GM12878 (cell line): ENCODE measurements at regions not wholly inside any gene's neighbourhood (a gene's known extent, or its start where the extent isn't known, plus 50 kb on each side); places are given as distances from the start of the nearest gene placed in this dataset.

ENCODE experiments used
- ATAC-seq: fragments of 200-7000 bp; cut with Tn5 transposase; 3 replicates; pipeline ENCODE4 v1.9.1; 2020; ENCODE audit warnings: mild to moderate bottlenecking, moderate library complexity
- BruUV-seq: library from RNA; stranded (reverse); fragments of 400-500 nt; replicated peaks from 2 replicates; lab custom pipeline; 2021; lab: Mats Ljungman, UMichigan
- CTCF ChIA-PET: fragments of 300-600 bp; sonication (Branson Sonifier 250); formaldehyde crosslinking; extraction: SDS; loops from one replicate; lab custom pipeline; 2021; ENCODE audit warnings: inconsistent platforms; lab: Yijun Ruan, JAX
- POLR2A ChIA-PET: fragments of 350-600 bp; formaldehyde crosslinking; extraction: SDS; loops from one replicate; lab custom pipeline; 2021; ENCODE audit warnings: inconsistent platforms; lab: Charles Lee
- RAD21 ChIA-PET: fragments of 300-600 bp; sonication (Branson Sonifier 250); formaldehyde crosslinking; loops from one replicate; lab custom pipeline; 2023; ENCODE audit warnings: antibody characterized with exemption; ENCODE audit not compliant: unreplicated experiment; lab: Charles Lee
- SMC1A ChIA-PET: fragments of 300-600 bp; sonication (Branson Sonifier 250); formaldehyde crosslinking; loops from one replicate; lab custom pipeline; 2023; ENCODE audit not compliant: unreplicated experiment, uncharacterized antibody; lab: Charles Lee
- DNase-seq: peaks from one replicate; pipeline ENCODE4 v3.0.0-alpha.2; 2011; ENCODE audit warnings: low read depth, low spot score
- FAIRE-seq: peaks from 3 replicates; lab custom pipeline; 2011; peaks lifted over from hg19 to GRCh38; lab: Jason Lieb, UNC
- H2AFZ ChIP-seq: 2 replicates; pipeline ENCODE4 v1.6.0; 2011; ENCODE audit warnings: low read depth, low read length, control low read depth; ENCODE audit not compliant: control insufficient read depth
- H3K27ac ChIP-seq: 2 replicates; pipeline ENCODE4 v1.5.1; 2011; ENCODE audit warnings: control low read depth; ENCODE audit not compliant: control insufficient read depth, insufficient read depth
- H3K27me3 ChIP-seq, 2 experiments: replicated peaks in 1 of 2; 2 replicates each; pipeline versions ENCODE4 v1.6.0 to v1.6.1; 2011; ENCODE audit warnings: low read length in 1 of 2; ENCODE audit not compliant: control insufficient read depth in 2 of 2, insufficient read depth in 2 of 2
- H3K36me3 ChIP-seq, 2 experiments: 2 replicates each; pipeline ENCODE4 v1.5.1; 2011; ENCODE audit warnings: low read length in 1 of 2; ENCODE audit not compliant: control insufficient read depth in 2 of 2, insufficient read depth in 2 of 2
- H3K4me1 ChIP-seq: 2 replicates; pipeline ENCODE4 v1.6.1; 2011; ENCODE audit warnings: mild to moderate bottlenecking, low read length, moderate library complexity, mixed read lengths; ENCODE audit not compliant: control insufficient read depth, insufficient read depth
- H3K4me2 ChIP-seq: 2 replicates; pipeline ENCODE4 v1.6.0; 2011; ENCODE audit warnings: control low read depth; ENCODE audit not compliant: control insufficient read depth, insufficient read depth
- H3K4me3 ChIP-seq: fragments of 200-600 bp; sonication (generic); 2 replicates; pipeline ENCODE4 v1.5.1; 2016
- H3K79me2 ChIP-seq: 2 replicates; pipeline ENCODE4 v1.6.0; 2011; ENCODE audit warnings: low read length; ENCODE audit not compliant: control insufficient read depth, insufficient read depth
- H3K9ac ChIP-seq: 2 replicates; pipeline ENCODE4 v1.8.0; 2011; ENCODE audit warnings: low read length, control low read depth, mixed read lengths; ENCODE audit not compliant: control insufficient read depth, insufficient read depth
- H3K9me3 ChIP-seq: replicated peaks from 3 replicates; pipeline ENCODE4 v1.5.1; 2011; ENCODE audit warnings: mild to moderate bottlenecking, low read length; ENCODE audit not compliant: control insufficient read depth, insufficient read depth
- H4K20me1 ChIP-seq: 2 replicates; pipeline ENCODE4 v1.6.0; 2011; ENCODE audit not compliant: control insufficient read depth, insufficient read depth
- ESRRA ChIP-seq: IDR thresholded peaks from 2 replicates; pipeline ENCODE4 v1.6.1; 2012; ENCODE audit warnings: mild to moderate bottlenecking, low read length, improper control_type of control experiment
- IKZF1 ChIP-seq: fragments of 450-650 bp; conservative IDR thresholded peaks from 2 replicates; pipeline ENCODE4 v1.6.1; 2017; ENCODE audit warnings: antibody characterized with exemption, mild to moderate bottlenecking
- MEF2B ChIP-seq: fragments of 450-650 bp; IDR thresholded peaks from 2 replicates; pipeline ENCODE4 v1.6.1; 2018; ENCODE audit warnings: mild to moderate bottlenecking, moderate library complexity; ENCODE audit not compliant: partially characterized antibody, poor library complexity, severe bottlenecking
- NR2F1 ChIP-seq: fragments of 450-650 bp; conservative IDR thresholded peaks from 2 replicates; pipeline ENCODE4 v1.6.1; 2017; ENCODE audit warnings: mild to moderate bottlenecking
- RELB ChIP-seq: fragments of 450-650 bp; IDR thresholded peaks from 2 replicates; pipeline ENCODE4 v1.6.1; 2017; ENCODE audit warnings: low read depth, mild to moderate bottlenecking, moderate library complexity
- SPI1 ChIP-seq: IDR thresholded peaks from 2 replicates; pipeline ENCODE4 v1.6.1; 2011; ENCODE audit warnings: low read depth, mild to moderate bottlenecking, low read length, moderate library complexity, borderline replicate concordance; ENCODE audit not compliant: insufficient read depth
- WGBS: methylation state at CpG from one replicate; pipeline ENCODE4 v1.1.6; 2016; ENCODE audit warnings: low lambda C conversion rate; ENCODE audit not compliant: insufficient replicate concordance, insufficient coverage; ENCODE audit errors: missing lambda C conversion rate; 5-methylcytosine and 5-hydroxymethylcytosine counted together
- in situ Hi-C: fragments of 300-500 bp; cut with MboI; formaldehyde crosslinking; loops from 9 replicates; pipeline ENCODE4 v1.14.3; 2018; ENCODE audit warnings: mixed read lengths
- intact Hi-C: fragments of 100-400 bp; cut with micrococcal nuclease; formaldehyde crosslinking; loops from one replicate; pipeline ENCODE4 v1.14.2; 2022; ENCODE audit not compliant: unreplicated experiment

GRCh38 chr20:7765221-7765620 is 175.0 kb downstream of the HAO1 start:
- TF ChIP-seq IKZF1 (0 out of 2 replicates have a peak, but pooled peaks have one; percentile 25), ESRRA (peak; percentile 95), SPI1 (peak; percentile 68; the same call in 1 of the 2 replicates), NR2F1 (0 out of 2 replicates have a peak, but pooled peaks have one; percentile 39), RELB (no peak), MEF2B (no peak)
- intact Hi-C loops (no loop called here), in situ Hi-C loops (no loop called here)
- ChIA-PET POLR2A (interaction anchor here (0.6 to 0.7 kb wide), 2 partner anchors 9 to 10 kb away, joined by 3 read pairs; no protein-coding TSS in a partner anchor), RAD21 (no interaction called here), CTCF (interaction anchor here (0.8 to 1.1 kb wide), 2 partner anchors 27 to 94 kb away, joined by 3 read pairs; no protein-coding TSS in a partner anchor), SMC1A (interaction anchor here (0.6 to 1.2 kb wide), 3 partner anchors 10 to 17 kb away, joined by 3 read pairs; no protein-coding TSS in a partner anchor)
- Histone ChIP-seq H3K27ac (no peak overlapping the region), H2AFZ (no peak overlapping the region), H3K9me3 (no peaks in the 10 kb centered on the region; the same call in 2 of the 3 replicates), H3K4me1 (no peaks in the 10 kb centered on the region), H3K79me2 (no peaks in the 10 kb centered on the region), H3K36me3 (no peaks in the 10 kb centered on the region), H3K9ac (no peak overlapping the region), H3K27me3 (no peaks in the 10 kb centered on the region), H3K4me2 (no peak overlapping the region), H4K20me1 (no peaks in the 10 kb centered on the region), H3K4me3 (no peak overlapping the region)
- ATAC-seq (peak; percentile 66), FAIRE-seq (no peak), DNase-seq (no peak)
- WGBS = 5% methylated on average over 2 of the region's 2 CpGs
- no TSS peak for BruUV-seq
